ENCODE measurements at regions not wholly inside any gene's neighbourhood (a gene's known extent, or its start where the extent isn't known, plus 50 kb on each side); places are given as distances from the start of the nearest gene placed in this dataset.

GRCh38 chr1:213466541-213466940, 415.5 kb downstream of the RPS6KC1 start:
- TF ChIP-seq REST (IDR thresholded peaks at IDR 0.05; ENCODE audit: insufficient read depth in 1 of 2, low read depth in 2 of 2, low read length in 2 of 2) (no peak), POLR2AphosphoS5 (IDR thresholded peaks at IDR 0.05; ENCODE audit: low read depth, low read length) (no peak)
